ENCODE measurements at regions not wholly inside any gene's neighbourhood (a gene's known extent, or its start where the extent isn't known, plus 50 kb on each side); places are given as distances from the start of the nearest gene placed in this dataset.

GRCh38 chr4:25493466-25493865 lies 116.4 kb downstream of the ANAPC4 start:
- no peaks in the 10 kb centered on the region for H3K9me3 ChIP-seq (ENCODE audit: insufficient read depth, low read depth, low read length)
- H3K36me3 ChIP-seq (ENCODE audit: control insufficient read depth in 1 of 2, insufficient read depth in 2 of 2, low read length in 2 of 2), result no peaks in the 10 kb centered on the region
- no peak overlapping the region for H3K27ac ChIP-seq (ENCODE audit: low read depth, low read length)
- H3K4ac ChIP-seq (ENCODE audit: low read depth, low read length), result no peak overlapping the region
- H3K4me2 ChIP-seq (ENCODE audit: low read length), result no peak overlapping the region
- H3K18ac ChIP-seq (ENCODE audit: low read length), result no peak overlapping the region
- no peak overlapping the region for H2BK120ac ChIP-seq (ENCODE audit: insufficient read depth, low read length, poor library complexity)
- no peak overlapping the region for H2AFZ ChIP-seq (ENCODE audit: insufficient read depth, low read length, poor library complexity)
- no peak overlapping the region for H3K9ac ChIP-seq (ENCODE audit: low read length)
- H4K91ac ChIP-seq (ENCODE audit: low read depth, low read length), result no peak overlapping the region
- no peak overlapping the region for H3K14ac ChIP-seq (ENCODE audit: low read length)
- no peaks in the 10 kb centered on the region for H3K79me2 ChIP-seq (ENCODE audit: control insufficient read depth, insufficient read depth, low read length, poor library complexity)
- H3K23ac ChIP-seq (ENCODE audit: low read length), result no peak overlapping the region
- DNase-seq, result no peak
- H3K4me1 ChIP-seq (ENCODE audit: control insufficient read depth in 1 of 2, insufficient read depth in 2 of 2, low read length in 2 of 2), result no peaks in the 10 kb centered on the region
- H3K79me1 ChIP-seq (ENCODE audit: low read length), result no peaks in the 10 kb centered on the region
- H4K12ac ChIP-seq (ENCODE audit: low read depth, low read length), result no peak overlapping the region
- no peak overlapping the region for H2AK5ac ChIP-seq (ENCODE audit: low read length)
- no peaks in the 10 kb centered on the region for H3K27me3 ChIP-seq (ENCODE audit: insufficient read depth, low read length)
- H4K8ac ChIP-seq (ENCODE audit: low read depth, low read length), result no peak overlapping the region
- WGBS (ENCODE audit: extremely low coverage, insufficient coverage, insufficient read length), result no CpG with 5 or more reads among the region's 1 CpG
- no peak overlapping the region for H2BK5ac ChIP-seq (ENCODE audit: low read depth, low read length, poor library complexity)
- H2BK12ac ChIP-seq (ENCODE audit: low read length), result no peak overlapping the region
- H3K4me3 ChIP-seq (ENCODE audit: low read depth, low read length), result no peak overlapping the region

- no peak overlapping the region for H3K4me3 ChIP-seq (ENCODE audit: low read depth, low read length)
- H3K27me3 ChIP-seq (ENCODE audit: insufficient read depth, low read length), result no peaks in the 10 kb centered on the region
- no peak overlapping the region for H3K4me2 ChIP-seq (ENCODE audit: low read length)
- no peaks in the 10 kb centered on the region for H3K36me3 ChIP-seq (ENCODE audit: control insufficient read depth in 1 of 2, insufficient read depth in 2 of 2, low read length in 2 of 2)
- no peak overlapping the region for H3K18ac ChIP-seq (ENCODE audit: low read length)
- no peak overlapping the region for H4K8ac ChIP-seq (ENCODE audit: low read depth, low read length)
- no peaks in the 10 kb centered on the region for H3K9me3 ChIP-seq (ENCODE audit: insufficient read depth, low read depth, low read length)
- no peak overlapping the region for H3K27ac ChIP-seq (ENCODE audit: low read depth, low read length)
- H2BK12ac ChIP-seq (ENCODE audit: low read length), result no peak overlapping the region
- H3K79me1 ChIP-seq (ENCODE audit: low read length), result no peaks in the 10 kb centered on the region
- H2BK120ac ChIP-seq (ENCODE audit: insufficient read depth, low read length, poor library complexity), result no peak overlapping the region
- H4K12ac ChIP-seq (ENCODE audit: low read depth, low read length), result no peak overlapping the region
- no CpG with 5 or more reads among the region's 2 CpGs for WGBS (ENCODE audit: extremely low coverage, insufficient coverage, insufficient read length)
- H3K79me2 ChIP-seq (ENCODE audit: control insufficient read depth, insufficient read depth, low read length, poor library complexity), result no peaks in the 10 kb centered on the region
- H2AFZ ChIP-seq (ENCODE audit: insufficient read depth, low read length, poor library complexity), result no peak overlapping the region
- DNase-seq, result no peak
- H3K23ac ChIP-seq (ENCODE audit: low read length), result no peak overlapping the region
- H4K91ac ChIP-seq (ENCODE audit: low read depth, low read length), result no peak overlapping the region
- no peak overlapping the region for H3K9ac ChIP-seq (ENCODE audit: low read length)
- no peak overlapping the region for H3K4ac ChIP-seq (ENCODE audit: low read depth, low read length)
- H3K14ac ChIP-seq (ENCODE audit: low read length), result no peak overlapping the region
- no peak overlapping the region for H2BK5ac ChIP-seq (ENCODE audit: low read depth, low read length, poor library complexity)
- H2AK5ac ChIP-seq (ENCODE audit: low read length), result no peak overlapping the region
- no peaks in the 10 kb centered on the region for H3K4me1 ChIP-seq (ENCODE audit: control insufficient read depth in 1 of 2, insufficient read depth in 2 of 2, low read length in 2 of 2)
Measured at GRCh38 chr4:25494166-25494565, 117.1 kb downstream of the ANAPC4 start.

- H4K8ac ChIP-seq (ENCODE audit: low read depth, low read length), result no peak overlapping the region
- H3K23ac ChIP-seq (ENCODE audit: low read length), result no peak overlapping the region
- H4K91ac ChIP-seq (ENCODE audit: low read depth, low read length), result no peak overlapping the region
- no peaks in the 10 kb centered on the region for H3K4me1 ChIP-seq (ENCODE audit: control insufficient read depth in 1 of 2, insufficient read depth in 2 of 2, low read length in 2 of 2)
- H3K4me3 ChIP-seq (ENCODE audit: low read depth, low read length), result no peak overlapping the region
- no peaks in the 10 kb centered on the region for H3K36me3 ChIP-seq (ENCODE audit: control insufficient read depth in 1 of 2, insufficient read depth in 2 of 2, low read length in 2 of 2)
- no peak overlapping the region for H3K4me2 ChIP-seq (ENCODE audit: low read length)
- H2BK12ac ChIP-seq (ENCODE audit: low read length), result no peak overlapping the region
- H3K4ac ChIP-seq (ENCODE audit: low read depth, low read length), result no peak overlapping the region
- H3K79me2 ChIP-seq (ENCODE audit: control insufficient read depth, insufficient read depth, low read length, poor library complexity), result no peaks in the 10 kb centered on the region
- no peak for DNase-seq
- peaks cover 3% of the 10 kb centered on the region for H3K9me3 ChIP-seq (ENCODE audit: insufficient read depth, low read depth, low read length)
- H3K27me3 ChIP-seq (ENCODE audit: insufficient read depth, low read length), result no peaks in the 10 kb centered on the region
- H2BK5ac ChIP-seq (ENCODE audit: low read depth, low read length, poor library complexity), result no peak overlapping the region
- H3K9ac ChIP-seq (ENCODE audit: low read length), result no peak overlapping the region
- no peak overlapping the region for H2BK120ac ChIP-seq (ENCODE audit: insufficient read depth, low read length, poor library complexity)
- H2AK5ac ChIP-seq (ENCODE audit: low read length), result no peak overlapping the region
- H2AFZ ChIP-seq (ENCODE audit: insufficient read depth, low read length, poor library complexity), result no peak overlapping the region
- no peak overlapping the region for H3K14ac ChIP-seq (ENCODE audit: low read length)
- no CpG with 5 or more reads among the region's 9 CpGs for WGBS (ENCODE audit: extremely low coverage, insufficient coverage, insufficient read length)
- H3K18ac ChIP-seq (ENCODE audit: low read length), result no peak overlapping the region
- no peaks in the 10 kb centered on the region for H3K79me1 ChIP-seq (ENCODE audit: low read length)
- no peak overlapping the region for H3K27ac ChIP-seq (ENCODE audit: low read depth, low read length)
- H4K12ac ChIP-seq (ENCODE audit: low read depth, low read length), result no peak overlapping the region
Measured at GRCh38 chr4:25500626-25501316, 123.7 kb downstream of the ANAPC4 start.

- Histone ChIP-seq H3K9ac (ENCODE audit: low read length) (no peak overlapping the region), H2BK12ac (ENCODE audit: low read length) (no peak overlapping the region), H3K79me1 (ENCODE audit: low read length) (no peaks in the 10 kb centered on the region), H2BK120ac (ENCODE audit: insufficient read depth, low read length, poor library complexity) (no peak overlapping the region), H3K4me2 (ENCODE audit: low read length) (no peak overlapping the region), H2AFZ (ENCODE audit: insufficient read depth, low read length, poor library complexity) (no peak overlapping the region), H3K4me3 (ENCODE audit: low read depth, low read length) (no peak overlapping the region), H3K4me1 (ENCODE audit: control insufficient read depth in 1 of 2, insufficient read depth in 2 of 2, low read length in 2 of 2) (no peaks in the 10 kb centered on the region), H3K27me3 (ENCODE audit: insufficient read depth, low read length) (no peaks in the 10 kb centered on the region), H3K18ac (ENCODE audit: low read length) (no peak overlapping the region), H3K79me2 (ENCODE audit: control insufficient read depth, insufficient read depth, low read length, poor library complexity) (no peaks in the 10 kb centered on the region), H3K14ac (ENCODE audit: low read length) (no peak overlapping the region), H4K91ac (ENCODE audit: low read depth, low read length) (no peak overlapping the region), H3K36me3 (ENCODE audit: control insufficient read depth in 1 of 2, insufficient read depth in 2 of 2, low read length in 2 of 2) (no peaks in the 10 kb centered on the region), H3K23ac (ENCODE audit: low read length) (no peak overlapping the region), H3K4ac (ENCODE audit: low read depth, low read length) (no peak overlapping the region), H3K9me3 (ENCODE audit: insufficient read depth, low read depth, low read length) (peaks cover 8% of the 10 kb centered on the region), H4K12ac (ENCODE audit: low read depth, low read length) (no peak overlapping the region), H3K27ac (ENCODE audit: low read depth, low read length) (no peak overlapping the region), H4K8ac (ENCODE audit: low read depth, low read length) (no peak overlapping the region), H2AK5ac (ENCODE audit: low read length) (no peak overlapping the region), H2BK5ac (ENCODE audit: low read depth, low read length, poor library complexity) (no peak overlapping the region)
- no peak for DNase-seq
- WGBS (ENCODE audit: extremely low coverage, insufficient coverage, insufficient read length), result no CpG with 5 or more reads among the region's 4 CpGs
Measured at GRCh38 chr4:25502115-25502514, 125.1 kb downstream of the ANAPC4 start.

All from trophoblast cell (in vitro differentiated cells and primary cell).